Stimulated activated CD8-positive, alpha-beta memory T cell treated with anti-CD3 and anti-CD28 coated beads, Interleukin-7, amount 100 ng/mL, for 4 hours (primary cell): ENCODE measurements at regions not wholly inside any gene's neighbourhood (a gene's known extent, or its start where the extent isn't known, plus 50 kb on each side); places are given as distances from the start of the nearest gene placed in this dataset.

Source experiments
- DNase-seq, 2 donors: peaks; one replicate each; pipeline ENCODE4 v3.0.0-alpha.2; 2020; ENCODE audit warnings: low read depth in 2 of 2

GRCh38 chr5:125592856-125593255 is 830.4 kb upstream of the GRAMD2B start:
- DNase-seq = no peak

- DNase-seq = no peak
These were observed 828.1 kb upstream of the GRAMD2B start for GRCh38 chr5:125595095-125595494.

GRCh38 chr5:125595845-125596244 is 827.4 kb upstream of the GRAMD2B start:
- DNase-seq = no peak

GRCh38 chr5:125597338-125597737 is 825.9 kb upstream of the GRAMD2B start:
- DNase-seq = no peak

GRCh38 chr5:125600559-125600958 is 822.6 kb upstream of the GRAMD2B start:
- DNase-seq = no peak

- no peak for DNase-seq
These were observed 821.0 kb upstream of the GRAMD2B start for GRCh38 chr5:125602184-125602583.

- no peak for DNase-seq
These were observed 819.9 kb upstream of the GRAMD2B start for GRCh38 chr5:125603321-125603720.

GRCh38 chr5:125604104-125604503 is 819.1 kb upstream of the GRAMD2B start:
- no peak for DNase-seq

- no peak for DNase-seq
These were observed 816.2 kb upstream of the GRAMD2B start for GRCh38 chr5:125607018-125607417.

- DNase-seq = no peak
These were observed 814.2 kb upstream of the GRAMD2B start for GRCh38 chr5:125609011-125609410.

GRCh38 chr5:125610892-125611291 is 812.3 kb upstream of the GRAMD2B start:
- DNase-seq = no peak

GRCh38 chr5:125611541-125611940 is 811.7 kb upstream of the GRAMD2B start:
- no peak for DNase-seq

GRCh38 chr5:125612181-125612721 is 811.0 kb upstream of the GRAMD2B start:
- DNase-seq = no peak

- DNase-seq = no peak
These were observed 810.4 kb upstream of the GRAMD2B start for GRCh38 chr5:125612776-125613175.

- DNase-seq = no peak
These were observed 793.0 kb upstream of the GRAMD2B start for GRCh38 chr5:125630237-125630636.

GRCh38 chr5:125633523-125633922 is 789.7 kb upstream of the GRAMD2B start:
- no peak for DNase-seq

- DNase-seq = no peak
These were observed 788.9 kb upstream of the GRAMD2B start for GRCh38 chr5:125634216-125634835.

- no peak for DNase-seq
These were observed 783.4 kb upstream of the GRAMD2B start for GRCh38 chr5:125639858-125640257.

GRCh38 chr5:125652761-125653160 is 770.4 kb upstream of the GRAMD2B start:
- no peak for DNase-seq

- DNase-seq = no peak
These were observed 768.8 kb upstream of the GRAMD2B start for GRCh38 chr5:125654392-125654791.

GRCh38 chr5:125655156-125655555 is 768.1 kb upstream of the GRAMD2B start:
- DNase-seq = no peak

- no peak for DNase-seq
These were observed 765.3 kb upstream of the GRAMD2B start for GRCh38 chr5:125657936-125658335.

- no peak for DNase-seq
These were observed 763.7 kb upstream of the GRAMD2B start for GRCh38 chr5:125659316-125660023.
